Fibroblast of skin of abdomen (primary cell): ENCODE measurements at regions not wholly inside any gene's neighbourhood (a gene's known extent, or its start where the extent isn't known, plus 50 kb on each side); places are given as distances from the start of the nearest gene placed in this dataset.

Source experiments
- DNase-seq: peaks from one replicate; pipeline ENCODE4 v3.0.0-alpha.2; 2013

GRCh38 chr21:17429936-17430335 is 82.9 kb upstream of the CXADR start:
- no peak for DNase-seq

DNA sequence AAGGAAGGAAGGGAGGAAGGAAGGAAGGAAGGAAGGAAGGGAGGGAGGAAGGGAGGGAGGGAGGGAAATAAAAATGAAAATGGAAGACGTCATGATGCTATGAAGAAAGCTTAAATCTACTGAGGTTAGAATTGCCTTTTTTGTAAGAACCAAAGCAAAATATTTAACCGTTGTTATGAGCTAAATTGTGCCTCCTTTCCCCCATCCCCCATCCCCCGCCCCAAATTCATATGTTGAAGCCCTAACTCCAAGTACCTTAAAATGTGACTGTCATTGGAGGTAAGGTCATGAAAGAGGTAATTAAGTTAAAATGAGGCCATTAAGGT is 80.1 kb upstream of the CXADR start:
- DNase-seq: no peak

GRCh38 chr21:17433730-17434129 is 79.1 kb upstream of the CXADR start:
- DNase-seq: no peak

DNA sequence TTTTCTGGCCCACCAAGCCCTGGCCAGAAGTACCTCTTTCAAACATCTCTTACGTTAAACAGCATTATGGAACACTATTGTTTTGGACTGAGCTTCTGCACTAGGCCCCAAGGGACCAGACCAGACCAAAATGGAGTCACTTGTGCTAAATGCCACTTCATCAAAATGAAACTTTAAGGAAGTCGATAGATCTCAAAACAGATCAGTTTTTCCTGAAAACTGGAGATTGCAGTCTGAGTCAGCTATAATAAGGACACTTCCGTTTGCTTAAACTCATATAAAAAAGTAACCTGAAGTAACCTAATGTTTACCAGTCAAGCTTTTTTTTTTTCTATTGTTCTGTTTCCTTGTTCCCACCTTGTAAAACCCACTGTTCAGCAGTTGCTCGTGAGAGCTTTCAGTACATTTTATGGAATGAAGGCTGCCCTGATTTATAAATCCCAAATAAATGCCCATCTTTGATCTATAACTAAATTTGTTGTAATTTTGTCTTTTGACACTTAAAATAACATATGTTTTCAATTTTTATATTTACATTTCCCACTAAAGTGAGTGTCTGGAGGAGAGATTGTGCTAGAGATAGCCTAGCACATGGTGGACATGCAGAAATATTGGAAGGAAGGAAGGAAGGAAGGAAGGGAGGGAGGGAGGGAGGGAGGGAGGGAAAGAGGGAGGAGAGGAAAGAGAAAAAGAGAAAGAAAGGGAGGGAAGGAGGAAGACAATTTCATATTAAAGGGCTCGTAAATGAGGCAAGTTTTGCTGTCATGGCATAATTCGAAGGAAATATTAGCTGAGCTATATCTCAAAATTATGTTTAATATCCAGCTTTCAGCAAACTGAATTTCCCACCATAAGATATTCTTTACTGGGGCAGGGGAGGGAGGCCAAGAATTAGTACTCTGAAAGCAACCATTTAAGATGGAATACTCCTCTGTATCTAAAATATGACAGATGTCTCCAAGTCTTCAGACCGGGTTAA is 77.0 kb upstream of the CXADR start:
- no peak for DNase-seq

GRCh38 chr21:17436626-17437111 is 76.2 kb upstream of the CXADR start:
- no peak for DNase-seq

DNA sequence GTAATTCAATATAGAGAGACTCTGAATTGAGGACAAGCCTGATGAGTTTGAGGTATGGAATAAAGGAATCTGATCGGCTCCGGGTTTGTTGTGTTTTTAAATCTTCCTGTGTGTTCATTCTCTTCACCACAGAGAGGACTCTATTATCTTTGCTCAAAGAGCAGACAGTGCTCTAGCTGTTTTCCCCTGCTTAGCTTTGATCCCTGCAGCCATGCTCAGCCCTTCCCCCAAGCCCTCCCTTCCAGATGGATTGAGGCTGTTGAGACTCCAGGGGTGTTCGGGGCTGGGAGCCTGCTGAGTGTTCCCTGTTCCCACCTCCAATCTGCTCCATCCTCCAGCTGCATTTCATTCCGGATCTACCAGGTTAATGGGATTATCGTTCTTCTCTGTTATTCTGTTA is 74.2 kb upstream of the CXADR start:
- DNase-seq: no peak

DNA sequence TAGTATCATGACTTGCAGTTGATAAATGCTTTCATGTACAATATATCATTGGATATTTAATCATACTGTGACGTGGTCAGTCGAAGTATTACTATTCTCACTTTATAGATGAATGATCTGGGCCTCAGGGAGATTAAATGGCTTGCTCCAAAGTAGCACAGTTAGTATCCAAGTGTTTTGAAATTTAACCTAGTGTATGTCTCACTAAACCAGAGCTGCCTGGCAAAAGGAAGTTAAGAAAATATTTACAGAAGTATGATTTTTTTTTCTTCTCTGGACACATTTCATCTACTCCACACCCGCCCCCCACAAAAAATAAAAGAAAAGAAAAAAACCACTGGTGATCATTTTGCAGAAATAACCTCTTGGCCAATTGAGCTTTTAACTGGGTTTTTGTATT is 71.9 kb upstream of the CXADR start:
- DNase-seq: no peak

DNA sequence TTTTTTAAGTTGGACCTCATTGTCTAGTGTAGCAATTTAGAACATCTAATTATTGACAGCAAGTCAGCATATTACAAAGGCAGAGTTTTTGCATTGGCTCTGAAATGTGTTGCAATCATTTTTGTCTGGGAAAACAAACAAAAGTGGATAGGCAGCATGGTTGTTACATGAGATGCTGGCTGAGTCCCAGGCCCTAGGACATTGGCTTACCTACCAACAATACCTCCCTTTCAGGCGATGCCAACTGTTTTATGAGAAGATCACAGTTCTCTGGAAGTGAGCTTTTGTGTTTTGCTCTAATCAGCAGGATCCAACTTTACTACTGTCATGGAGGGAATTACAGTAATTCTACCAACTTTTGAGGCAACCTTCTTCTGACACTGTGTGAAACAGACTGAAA is 71.5 kb upstream of the CXADR start:
- DNase-seq: no peak

DNA sequence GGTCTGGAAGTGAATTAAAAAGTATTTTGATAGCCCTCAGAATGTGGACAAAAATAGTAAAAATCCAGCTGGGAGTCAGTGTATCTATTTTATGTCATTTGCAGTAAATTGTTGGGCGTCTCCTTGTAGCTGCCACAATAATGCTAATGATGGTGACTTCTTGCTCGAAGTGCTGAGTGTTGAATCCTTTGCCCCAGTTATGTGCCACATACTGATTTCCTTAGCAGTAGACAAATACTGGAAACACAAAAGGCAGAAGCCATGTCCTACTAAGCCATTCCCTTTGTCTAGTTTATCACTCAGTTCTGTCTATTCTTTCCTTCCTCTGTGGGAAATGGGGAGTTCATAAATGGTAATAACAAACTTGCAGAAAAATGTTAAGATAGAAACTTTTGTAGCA is 70.7 kb upstream of the CXADR start:
- no peak for DNase-seq

- no peak for DNase-seq
Observed at GRCh38 chr21:17444828-17445227, 68.0 kb upstream of the CXADR start.

DNA sequence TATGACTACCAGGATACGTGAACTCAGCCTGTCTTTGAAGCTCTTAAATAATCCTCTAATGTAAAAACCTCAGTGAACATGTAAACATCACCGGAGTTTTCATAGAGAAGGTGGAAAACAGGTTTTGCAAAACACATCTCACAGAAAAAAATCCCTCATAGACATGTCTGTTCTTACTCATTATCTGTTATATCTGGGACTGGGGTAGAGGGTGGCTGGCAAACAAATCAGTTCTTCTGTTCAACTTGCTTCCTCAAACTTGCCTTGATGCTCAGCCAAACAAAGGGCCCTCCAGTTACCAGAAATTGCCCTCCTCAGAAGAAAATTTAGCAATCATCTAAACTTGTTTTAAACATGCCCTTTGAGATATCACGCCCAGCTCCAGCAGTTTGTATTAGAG is 66.1 kb upstream of the CXADR start:
- DNase-seq: no peak

GRCh38 chr21:17449701-17450100 is 63.1 kb upstream of the CXADR start:
- no peak for DNase-seq

- peak; percentile 63 for DNase-seq
Observed at GRCh38 chr21:17451364-17451891, 61.4 kb upstream of the CXADR start.

DNA sequence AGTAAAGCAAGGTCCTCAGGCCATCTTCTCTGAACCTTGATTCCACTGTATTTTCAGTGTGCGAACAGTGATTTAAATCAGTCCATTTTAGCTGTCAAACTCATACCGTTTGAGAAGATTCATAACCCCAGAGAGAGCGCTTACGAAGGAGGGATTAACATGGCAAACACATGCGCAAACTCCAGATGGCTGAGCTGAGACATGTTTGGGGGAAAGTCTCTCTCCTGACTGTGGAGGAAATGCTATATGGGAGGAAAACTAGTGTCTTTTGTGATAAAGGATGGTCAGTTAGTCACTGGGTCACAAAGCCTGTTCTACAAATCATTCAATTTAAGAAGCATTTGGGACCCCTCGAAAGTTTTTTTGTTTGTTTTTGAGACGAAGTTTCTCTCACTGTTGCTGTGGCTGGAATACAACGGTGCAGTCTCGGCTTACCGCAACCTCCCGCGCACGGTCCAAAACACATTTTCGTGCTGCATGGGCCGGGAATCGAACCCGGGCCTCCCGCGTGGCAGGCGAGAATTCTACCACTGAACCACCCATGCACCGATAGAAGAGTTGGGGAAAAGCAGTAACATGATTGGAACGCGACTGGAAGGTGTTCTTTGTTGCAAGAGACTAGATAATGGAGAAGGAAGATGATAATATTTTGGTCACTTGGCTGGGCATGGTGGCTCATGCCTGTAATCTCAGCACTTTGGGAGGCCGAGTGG is 58.4 kb upstream of the CXADR start:
- DNase-seq: peak; percentile 96

DNA sequence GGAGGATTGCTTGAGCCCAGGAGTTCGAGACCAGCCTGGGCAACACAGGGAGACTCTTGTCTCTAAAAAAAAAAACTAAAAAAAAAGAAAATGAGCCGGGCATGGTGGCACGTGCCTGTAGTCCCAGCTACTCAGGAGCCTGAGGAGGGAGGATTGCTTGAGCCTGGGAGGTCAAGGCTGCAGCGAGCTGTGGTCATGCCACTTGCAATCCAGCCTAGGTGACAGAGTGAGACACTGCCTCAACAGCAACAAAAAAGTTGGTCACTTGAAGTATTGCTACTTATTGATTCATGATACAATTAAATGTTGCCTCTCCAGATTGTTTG is 57.9 kb upstream of the CXADR start:
- no peak for DNase-seq

DNA sequence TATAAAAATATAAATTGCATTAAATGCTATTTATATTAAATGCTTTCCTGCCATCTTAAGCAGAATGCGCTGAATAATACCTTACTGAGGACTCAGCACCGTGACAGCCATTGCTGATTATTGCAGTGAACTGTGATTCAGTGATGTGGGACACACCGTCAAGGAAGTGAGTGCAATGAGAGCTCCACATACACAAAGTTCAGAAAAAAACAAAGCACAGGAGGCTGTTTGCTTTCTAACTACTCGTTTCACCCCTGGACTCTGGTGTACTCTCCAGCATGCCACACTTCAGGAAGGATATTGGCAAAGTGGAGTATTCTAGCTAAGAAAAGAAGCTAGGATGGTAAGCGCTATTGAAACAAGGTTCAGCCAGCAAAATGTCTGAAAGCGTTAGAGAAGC is 57.4 kb upstream of the CXADR start:
- DNase-seq: no peak

- no peak for DNase-seq
Observed at GRCh38 chr21:17458279-17458678, 54.6 kb upstream of the CXADR start.

GRCh38 chr21:17460094-17460493 is 52.7 kb upstream of the CXADR start:
- peak; percentile 31 for DNase-seq

- peak; percentile 91 for DNase-seq
Observed at GRCh38 chr21:17461014-17461413, 51.8 kb upstream of the CXADR start.

- DNase-seq: peak; percentile 33
Observed at GRCh38 chr21:17461582-17461981, 51.3 kb upstream of the CXADR start.

DNA sequence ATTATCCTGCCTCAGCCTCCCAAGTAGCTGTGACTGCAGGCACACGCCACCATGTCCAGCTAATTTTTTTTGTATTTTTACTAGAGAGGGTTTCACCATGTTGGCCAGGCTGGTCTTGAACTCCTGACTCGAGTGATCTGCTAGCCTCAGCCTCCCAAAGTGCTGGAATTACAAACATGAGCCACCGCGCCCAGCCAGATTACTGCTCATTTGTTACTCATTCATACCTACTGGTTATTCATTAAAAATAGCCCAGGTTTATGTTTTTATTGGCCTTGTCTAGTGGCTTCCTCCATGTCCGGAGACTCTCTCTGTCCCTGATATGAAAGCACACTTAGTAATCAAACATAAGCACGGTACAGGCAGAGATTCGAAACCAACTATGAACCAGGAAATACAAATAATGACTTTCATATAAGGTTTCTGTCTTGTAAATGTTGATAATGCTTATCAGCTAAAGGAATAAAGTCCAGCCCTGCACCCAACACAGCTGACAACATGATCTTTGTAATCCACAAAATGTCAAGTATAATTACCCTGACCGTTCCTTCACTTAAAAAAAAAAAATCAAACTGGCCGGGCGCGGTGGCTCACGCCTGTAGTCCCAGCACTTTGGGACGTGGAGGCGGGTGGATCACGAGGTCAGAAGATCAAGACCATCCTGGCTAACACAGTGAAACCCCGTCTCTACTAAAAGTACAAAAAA is 50.4 kb upstream of the CXADR start:
- DNase-seq: no peak
